ENCODE measurements at regions not wholly inside any gene's neighbourhood (a gene's known extent, or its start where the extent isn't known, plus 50 kb on each side); places are given as distances from the start of the nearest gene placed in this dataset.
"Not testable (repeated sequence)": the region's sequence is repeated elsewhere in the genome, so short reads cannot be mapped to it uniquely, and the experiment has no call there.

DNA sequence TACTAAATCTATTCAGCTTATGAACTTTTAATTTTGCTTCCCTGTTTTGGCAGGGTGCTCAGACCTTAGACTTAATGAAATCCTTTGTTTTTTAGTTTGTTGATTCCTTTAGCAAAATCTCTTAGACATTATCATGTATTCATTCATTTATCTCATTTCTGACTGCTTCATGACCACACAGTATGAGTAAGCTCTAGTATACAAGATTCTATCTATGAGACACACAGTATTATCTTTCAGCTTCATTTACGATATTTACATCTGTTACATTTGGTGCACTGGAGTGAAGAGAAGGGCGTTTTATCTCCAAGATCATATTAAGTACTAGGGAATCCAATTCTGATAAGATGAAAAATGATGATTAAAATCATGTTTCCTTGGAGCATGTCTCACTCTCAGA, 448.1 kb upstream of the CA10 start:
- BruUV-seq (replicated peaks) = no TSS peak
- no peak for DNase-seq (ENCODE audit: low spot score)
- Histone ChIP-seq H3K4me3 (ENCODE audit: low read depth, low read length, poor library complexity, severe bottlenecking) (no peak overlapping the region), H3K27me3 (replicated peaks; ENCODE audit: insufficient read depth, low read depth, low read length, poor library complexity) (no peaks in the 10 kb centered on the region), H3K27ac (ENCODE audit: low read depth, low read length, poor library complexity, severe bottlenecking) (no peak overlapping the region), H3K9me3 (ENCODE audit: low read depth, low read length, poor library complexity, severe bottlenecking) (peaks cover 7% of the 10 kb centered on the region), H3K36me3 (ENCODE audit: insufficient read depth, low read length, poor library complexity, severe bottlenecking) (no peaks in the 10 kb centered on the region), H3K4me1 (ENCODE audit: insufficient read depth, low read length, poor library complexity, severe bottlenecking) (no peaks in the 10 kb centered on the region)
- TF ChIP-seq, protein P1, sequence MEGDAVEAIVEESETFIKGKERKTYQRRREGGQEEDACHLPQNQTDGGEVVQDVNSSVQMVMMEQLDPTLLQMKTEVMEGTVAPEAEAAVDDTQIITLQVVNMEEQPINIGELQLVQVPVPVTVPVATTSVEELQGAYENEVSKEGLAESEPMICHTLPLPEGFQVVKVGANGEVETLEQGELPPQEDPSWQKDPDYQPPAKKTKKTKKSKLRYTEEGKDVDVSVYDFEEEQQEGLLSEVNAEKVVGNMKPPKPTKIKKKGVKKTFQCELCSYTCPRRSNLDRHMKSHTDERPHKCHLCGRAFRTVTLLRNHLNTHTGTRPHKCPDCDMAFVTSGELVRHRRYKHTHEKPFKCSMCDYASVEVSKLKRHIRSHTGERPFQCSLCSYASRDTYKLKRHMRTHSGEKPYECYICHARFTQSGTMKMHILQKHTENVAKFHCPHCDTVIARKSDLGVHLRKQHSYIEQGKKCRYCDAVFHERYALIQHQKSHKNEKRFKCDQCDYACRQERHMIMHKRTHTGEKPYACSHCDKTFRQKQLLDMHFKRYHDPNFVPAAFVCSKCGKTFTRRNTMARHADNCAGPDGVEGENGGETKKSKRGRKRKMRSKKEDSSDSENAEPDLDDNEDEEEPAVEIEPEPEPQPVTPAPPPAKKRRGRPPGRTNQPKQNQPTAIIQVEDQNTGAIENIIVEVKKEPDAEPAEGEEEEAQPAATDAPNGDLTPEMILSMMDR (conservative IDR thresholded peaks at IDR 0.05; ENCODE audit: low read depth, low read length) = no peak
- TF ChIP-seq EZH2 (IDR thresholded peaks at IDR 0.05; ENCODE audit: borderline replicate concordance, low read depth, low read length, poor library complexity, severe bottlenecking) = no peak
- POLR2A ChIA-PET (ENCODE audit: low non-redundant PET) = no interaction called here
- intact Hi-C loops (cut with micrococcal nuclease; ENCODE audit: unreplicated experiment) = no loop called here
- CTCF ChIA-PET = no interaction called here

- Histone ChIP-seq H3K4me3 (ENCODE audit: low read depth, low read length, poor library complexity, severe bottlenecking) (no peak overlapping the region), H3K36me3 (ENCODE audit: insufficient read depth, low read length, poor library complexity, severe bottlenecking) (no peaks in the 10 kb centered on the region), H3K27ac (ENCODE audit: low read depth, low read length, poor library complexity, severe bottlenecking) (no peak overlapping the region), H3K9me3 (ENCODE audit: low read depth, low read length, poor library complexity, severe bottlenecking) (peaks cover 7% of the 10 kb centered on the region), H3K27me3 (replicated peaks; ENCODE audit: insufficient read depth, low read depth, low read length, poor library complexity) (no peaks in the 10 kb centered on the region), H3K4me1 (ENCODE audit: insufficient read depth, low read length, poor library complexity, severe bottlenecking) (no peaks in the 10 kb centered on the region)
- TF ChIP-seq EZH2 (IDR thresholded peaks at IDR 0.05; ENCODE audit: borderline replicate concordance, low read depth, low read length, poor library complexity, severe bottlenecking) = no peak
- TF ChIP-seq, protein P1 (conservative IDR thresholded peaks at IDR 0.05; ENCODE audit: low read depth, low read length) = no peak
- no peak for DNase-seq (ENCODE audit: low spot score)
- intact Hi-C loops (cut with micrococcal nuclease; ENCODE audit: unreplicated experiment) = no loop called here
- POLR2A ChIA-PET (ENCODE audit: low non-redundant PET) = no interaction called here
- CTCF ChIA-PET = no interaction called here
- no TSS peak for BruUV-seq (replicated peaks)
These were observed 447.6 kb upstream of the CA10 start for GRCh38 chr17:52606098-52606497.

GRCh38 chr17:52604105-52604504, 445.6 kb upstream of the CA10 start:
- Histone ChIP-seq H3K4me3 (ENCODE audit: low read depth, low read length, poor library complexity, severe bottlenecking) (no peak overlapping the region), H3K27ac (ENCODE audit: low read depth, low read length, poor library complexity, severe bottlenecking) (no peak overlapping the region), H3K27me3 (replicated peaks; ENCODE audit: insufficient read depth, low read depth, low read length, poor library complexity) (no peaks in the 10 kb centered on the region), H3K9me3 (ENCODE audit: low read depth, low read length, poor library complexity, severe bottlenecking) (peaks cover 7% of the 10 kb centered on the region), H3K36me3 (ENCODE audit: insufficient read depth, low read length, poor library complexity, severe bottlenecking) (no peaks in the 10 kb centered on the region), H3K4me1 (ENCODE audit: insufficient read depth, low read length, poor library complexity, severe bottlenecking) (no peaks in the 10 kb centered on the region)
- POLR2A ChIA-PET (ENCODE audit: low non-redundant PET) = no interaction called here
- intact Hi-C loops (cut with micrococcal nuclease; ENCODE audit: unreplicated experiment) = no loop called here
- TF ChIP-seq, protein P1 (conservative IDR thresholded peaks at IDR 0.05; ENCODE audit: low read depth, low read length) = no peak
- TF ChIP-seq EZH2 (IDR thresholded peaks at IDR 0.05; ENCODE audit: borderline replicate concordance, low read depth, low read length, poor library complexity, severe bottlenecking) = no peak
- no TSS peak for BruUV-seq (replicated peaks)
- DNase-seq (ENCODE audit: low spot score) = no peak
- CTCF ChIA-PET = no interaction called here

DNA sequence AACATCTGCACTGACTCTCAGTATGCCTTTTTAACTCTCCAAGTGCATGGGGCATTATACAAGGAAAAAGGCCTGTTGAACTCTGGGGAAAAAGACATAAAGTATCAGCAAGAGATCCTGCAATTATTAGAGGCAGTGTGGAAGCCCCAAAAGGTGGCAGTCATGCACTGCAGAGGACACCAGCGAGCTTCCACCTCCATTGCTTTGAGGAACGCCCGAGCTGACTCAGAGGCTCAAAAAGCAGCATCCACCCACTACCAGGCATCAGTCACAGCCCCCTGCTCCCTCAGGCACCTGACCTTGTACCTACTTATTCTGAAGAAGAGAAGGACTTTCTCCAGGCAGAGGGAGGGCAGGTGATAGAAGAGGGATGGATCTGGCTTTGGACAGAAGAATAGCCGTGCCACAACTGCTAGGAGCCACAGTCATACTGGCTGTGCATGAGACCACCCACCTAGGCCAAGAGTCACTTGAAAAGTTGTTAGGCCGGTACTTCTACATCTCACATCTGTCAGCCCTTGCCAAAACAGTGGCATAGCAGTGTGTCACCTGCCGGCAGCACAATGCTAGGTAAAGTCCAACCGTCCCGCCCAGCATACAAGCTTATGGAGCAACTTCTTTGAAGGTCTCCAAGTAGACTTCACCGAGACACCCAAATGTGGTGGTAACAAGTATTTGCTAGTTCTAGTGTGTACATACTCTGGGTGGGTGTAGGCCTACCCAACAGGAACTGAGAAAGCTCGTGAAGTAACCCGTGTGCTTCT, 439.1 kb upstream of the CA10 start:
- H3K27ac ChIP-seq (ENCODE audit: low read depth, low read length, poor library complexity, severe bottlenecking); intact Hi-C loops (cut with micrococcal nuclease; ENCODE audit: unreplicated experiment); H3K27me3 ChIP-seq (replicated peaks; ENCODE audit: insufficient read depth, low read depth, low read length, poor library complexity); POLR2A ChIA-PET (ENCODE audit: low non-redundant PET); CTCF ChIA-PET; DNase-seq (ENCODE audit: low spot score); H3K4me3 ChIP-seq (ENCODE audit: low read depth, low read length, poor library complexity, severe bottlenecking); H3K36me3 ChIP-seq (ENCODE audit: insufficient read depth, low read length, poor library complexity, severe bottlenecking); H3K4me1 ChIP-seq (ENCODE audit: insufficient read depth, low read length, poor library complexity, severe bottlenecking); H3K9me3 ChIP-seq (ENCODE audit: low read depth, low read length, poor library complexity, severe bottlenecking); BruUV-seq (replicated peaks): not testable (repeated sequence)

Measured in A673 (cell line).